ENCODE measurements at regions not wholly inside any gene's neighbourhood (a gene's known extent, or its start where the extent isn't known, plus 50 kb on each side); places are given as distances from the start of the nearest gene placed in this dataset.
"Not testable (repeated sequence)": the region's sequence is repeated elsewhere in the genome, so short reads cannot be mapped to it uniquely, and the experiment has no call there.

DNA sequence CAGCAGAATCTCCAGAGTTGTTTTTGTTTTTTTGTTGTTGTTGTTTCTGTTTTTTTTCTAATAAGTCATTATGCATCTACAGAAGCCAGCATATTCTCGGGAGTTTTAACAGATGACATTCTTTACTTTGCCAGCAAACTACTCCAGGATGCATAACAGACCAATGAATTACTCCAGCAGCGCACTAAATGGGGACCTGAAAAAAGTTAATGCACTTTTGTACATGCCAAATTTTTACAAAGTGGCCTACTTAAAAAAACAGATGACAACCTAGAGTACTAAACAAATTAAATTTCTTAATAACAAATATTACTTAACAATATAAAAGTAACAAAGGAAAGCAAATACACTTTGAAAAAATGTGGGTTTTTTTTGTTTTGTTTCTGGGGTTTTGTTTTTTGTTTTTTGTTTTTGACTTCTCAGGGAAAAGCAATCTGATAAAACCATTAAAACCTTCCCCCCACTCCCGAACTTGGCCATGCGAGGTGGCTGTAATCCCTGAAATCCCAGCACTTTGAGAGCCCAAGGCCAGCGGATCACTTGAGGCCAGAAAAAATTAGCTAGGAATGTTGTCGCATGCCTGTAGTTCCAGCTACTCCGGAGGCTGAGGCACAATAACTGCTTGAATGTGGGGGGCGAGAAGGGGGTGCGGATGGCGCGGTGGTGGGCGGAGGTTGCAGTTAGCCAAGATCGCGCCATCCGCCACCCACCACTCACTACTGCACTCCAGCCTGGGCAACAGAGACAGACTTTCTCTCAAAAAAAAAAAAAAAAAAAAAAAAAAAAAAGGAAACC is 352.4 kb downstream of the CETN3 start:
- DNase-seq (ENCODE audit: low spot score) = no peak

DNA sequence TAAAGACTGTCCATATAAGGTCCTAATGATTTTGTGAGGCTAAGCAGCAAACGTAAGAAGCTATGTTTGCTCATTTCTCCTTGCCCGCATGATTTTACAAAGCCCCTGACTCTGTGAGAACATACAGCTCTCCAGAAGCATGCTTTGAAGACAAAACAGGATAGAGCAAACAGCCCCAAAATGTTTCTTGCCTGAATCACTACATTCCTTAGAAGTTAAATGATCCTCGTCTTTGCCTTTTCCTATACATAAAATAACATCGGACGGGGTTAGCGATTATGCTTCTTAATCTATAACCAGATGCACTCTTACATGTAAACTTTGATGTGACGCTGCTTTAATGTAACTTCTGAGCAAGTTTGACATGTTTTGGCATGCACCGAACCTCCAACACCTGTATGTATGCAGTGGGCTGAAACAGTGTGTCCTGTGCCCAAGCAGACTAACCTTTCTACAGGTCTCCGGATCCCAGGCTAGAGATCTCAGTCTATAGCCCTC is 353.7 kb downstream of the CETN3 start:
- DNase-seq (ENCODE audit: low spot score) = no peak

GRCh38 chr5:90054612-90055011 is 354.9 kb downstream of the CETN3 start:
- DNase-seq (ENCODE audit: low spot score) = no peak

DNA sequence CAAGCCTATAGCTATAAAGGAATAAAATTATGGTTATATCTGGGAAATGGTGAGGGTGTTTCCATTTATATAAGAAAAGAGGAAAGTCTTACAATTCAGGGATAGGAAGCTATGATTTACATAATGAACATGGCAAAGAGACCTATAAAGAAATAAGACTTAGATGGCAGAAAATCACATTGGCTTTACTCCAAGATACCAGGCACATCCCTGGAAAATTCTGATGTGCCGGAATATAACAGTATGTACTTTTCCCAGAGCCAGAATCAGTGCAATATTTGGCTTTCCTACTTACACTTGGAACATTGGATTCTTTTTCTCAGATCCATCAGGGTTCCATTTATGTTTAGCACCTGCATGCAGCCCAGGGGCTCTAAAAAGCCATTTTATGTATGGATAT is 357.8 kb downstream of the CETN3 start:
- no peak for DNase-seq (ENCODE audit: low spot score)

DNA sequence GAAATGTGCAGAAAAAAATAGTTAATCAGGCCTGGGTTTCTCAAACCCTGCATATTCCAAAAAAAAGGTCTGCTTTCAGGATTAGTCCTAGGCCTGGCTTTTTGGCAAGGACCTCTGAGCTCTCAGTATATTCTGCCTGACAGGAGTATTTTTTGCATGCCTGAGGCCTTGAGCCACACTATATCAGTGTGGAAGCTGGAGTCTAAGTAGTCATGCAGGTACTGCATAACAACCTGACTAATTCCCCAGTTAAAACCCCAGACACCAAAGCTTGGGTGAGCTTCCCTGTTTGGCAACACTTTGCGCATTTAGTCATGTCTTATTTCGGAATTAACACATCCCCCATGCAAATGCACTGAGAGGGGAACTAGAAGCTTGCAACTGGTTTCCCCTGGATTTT is 359.5 kb downstream of the CETN3 start:
- DNase-seq (ENCODE audit: low spot score) = no peak

GRCh38 chr5:90047113-90047512 is 362.4 kb downstream of the CETN3 start:
- DNase-seq (ENCODE audit: low spot score) = no peak

DNA sequence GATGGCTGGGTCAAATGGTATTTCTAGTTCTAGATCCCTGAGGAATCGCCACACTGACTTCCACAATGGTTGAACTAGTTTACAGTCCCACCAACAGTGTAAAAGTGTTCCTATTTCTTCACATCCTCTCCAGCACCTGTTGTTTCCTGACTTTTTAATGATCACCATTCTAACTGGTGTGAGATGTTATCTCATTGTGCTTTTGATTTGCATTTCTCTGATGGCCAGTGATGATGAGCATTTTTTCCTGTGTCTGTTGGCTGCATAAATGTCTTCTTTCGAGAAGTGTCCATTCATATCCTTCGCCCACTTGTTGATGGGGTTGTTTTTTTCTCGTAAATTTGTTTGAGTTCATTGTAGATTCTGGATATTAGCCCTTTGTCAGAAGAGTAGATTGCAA is 369.5 kb downstream of the CETN3 start:
- not testable (repeated sequence) for DNase-seq (ENCODE audit: low spot score)

- no peak for DNase-seq (ENCODE audit: low spot score)
These were observed 371.9 kb downstream of the CETN3 start for GRCh38 chr5:90037646-90038045.

- no peak for DNase-seq (ENCODE audit: low spot score)
These were observed 386.9 kb downstream of the CETN3 start for GRCh38 chr5:90022711-90023053.

DNA sequence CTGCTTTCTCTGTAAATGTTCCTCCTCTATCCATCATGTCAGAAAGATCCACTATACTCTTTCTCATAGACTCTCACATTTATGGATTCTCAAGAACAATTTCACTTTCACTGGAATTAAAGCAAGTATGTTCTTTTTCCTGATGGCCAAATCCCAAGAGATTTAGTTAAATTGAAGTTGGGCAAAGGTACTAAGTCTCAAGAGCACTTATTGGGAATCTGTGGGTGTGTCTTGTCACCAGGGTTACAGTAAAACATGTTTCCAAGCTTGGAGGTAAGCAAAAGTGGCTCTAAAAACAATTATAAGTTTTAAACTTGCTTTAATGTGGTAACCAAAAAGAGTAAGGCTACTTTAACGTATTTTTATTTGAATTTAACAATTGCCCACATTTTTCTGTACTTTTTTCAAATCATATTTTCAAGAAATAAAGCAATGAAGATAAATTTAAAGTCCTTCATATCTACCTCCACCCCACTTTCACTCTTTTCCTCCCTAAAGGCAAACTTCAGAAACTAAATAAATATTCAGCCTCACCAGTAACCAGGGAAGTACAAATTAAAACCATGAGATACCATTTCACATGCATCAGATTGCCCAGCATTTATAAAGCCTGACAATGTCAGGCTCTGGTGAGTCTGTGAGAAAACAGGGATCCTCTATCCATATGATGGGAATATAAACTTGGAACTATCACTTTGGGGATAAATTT is 387.4 kb downstream of the CETN3 start:
- no peak for DNase-seq (ENCODE audit: low spot score)

GRCh38 chr5:90020575-90021538 is 388.7 kb downstream of the CETN3 start:
- no peak for DNase-seq (ENCODE audit: low spot score)

GRCh38 chr5:90017239-90017638 is 392.3 kb downstream of the CETN3 start:
- DNase-seq (ENCODE audit: low spot score) = no peak

- no peak for DNase-seq (ENCODE audit: low spot score)
These were observed 394.0 kb downstream of the CETN3 start for GRCh38 chr5:90015584-90016018.

- DNase-seq (ENCODE audit: low spot score) = no peak
These were observed 395.1 kb downstream of the CETN3 start for GRCh38 chr5:90014420-90014819.

DNA sequence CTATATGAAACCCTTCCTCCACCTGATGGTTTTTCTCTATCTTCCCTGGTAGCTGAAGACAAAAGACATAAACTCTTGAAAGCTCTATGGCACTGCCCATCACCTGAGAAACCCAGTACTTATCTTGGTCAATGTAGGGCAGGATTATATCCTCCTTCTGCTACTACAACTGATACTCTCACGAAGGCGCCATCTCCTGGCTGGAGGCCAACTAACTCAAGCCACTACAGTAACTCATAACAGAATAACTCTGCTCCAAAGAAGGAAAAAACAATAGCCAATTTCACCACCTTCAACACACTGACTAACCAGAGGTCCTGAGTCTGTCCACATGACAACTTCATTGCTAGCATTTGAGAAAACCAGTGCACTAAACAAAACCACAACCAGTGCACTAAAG is 409.2 kb downstream of the CETN3 start:
- DNase-seq (ENCODE audit: low spot score) = no peak

DNA sequence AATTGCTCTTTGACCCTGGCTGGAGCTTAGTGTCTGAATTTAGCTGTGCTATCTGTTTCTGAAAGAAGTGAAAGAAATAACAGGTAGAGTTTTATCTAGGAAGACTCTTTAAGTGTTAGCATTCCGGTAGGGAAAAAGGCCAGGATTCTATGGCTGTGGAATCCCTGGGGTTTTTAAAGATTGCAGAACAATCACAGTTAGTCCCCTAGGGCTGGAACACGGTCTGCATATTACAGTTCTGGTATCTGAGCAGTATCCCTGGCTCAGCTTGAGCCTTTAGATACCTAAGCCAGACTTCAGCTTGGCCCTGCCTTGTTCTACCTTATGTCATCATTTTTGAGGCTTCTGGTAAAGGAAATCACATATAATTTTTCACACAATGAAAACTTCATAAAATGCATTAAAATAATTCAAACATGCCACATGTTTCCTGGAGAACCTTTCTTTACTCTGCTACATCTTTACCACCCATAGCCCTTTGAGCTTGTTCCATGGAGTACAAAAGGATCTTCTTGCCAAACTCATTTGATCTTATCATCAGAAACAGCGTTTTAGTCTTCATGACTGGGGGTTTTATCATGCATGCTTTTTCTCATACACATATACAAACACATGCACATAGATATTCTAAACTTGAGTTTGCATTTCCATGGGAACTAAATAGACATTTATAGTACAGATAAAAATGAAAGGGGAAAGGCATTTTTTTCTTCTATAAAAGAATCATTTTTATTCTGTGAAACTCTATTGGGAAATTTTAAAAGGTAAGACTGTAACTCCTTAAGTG is 410.8 kb downstream of the CETN3 start:
- no peak for DNase-seq (ENCODE audit: low spot score)

- no peak for DNase-seq (ENCODE audit: low spot score)
These were observed 412.7 kb downstream of the CETN3 start for GRCh38 chr5:89996890-89997289.

- DNase-seq (ENCODE audit: low spot score) = no peak
These were observed 413.2 kb downstream of the CETN3 start for GRCh38 chr5:89996335-89996734.

- DNase-seq (ENCODE audit: low spot score) = no peak
These were observed 415.3 kb downstream of the CETN3 start for GRCh38 chr5:89994266-89994665.

DNA sequence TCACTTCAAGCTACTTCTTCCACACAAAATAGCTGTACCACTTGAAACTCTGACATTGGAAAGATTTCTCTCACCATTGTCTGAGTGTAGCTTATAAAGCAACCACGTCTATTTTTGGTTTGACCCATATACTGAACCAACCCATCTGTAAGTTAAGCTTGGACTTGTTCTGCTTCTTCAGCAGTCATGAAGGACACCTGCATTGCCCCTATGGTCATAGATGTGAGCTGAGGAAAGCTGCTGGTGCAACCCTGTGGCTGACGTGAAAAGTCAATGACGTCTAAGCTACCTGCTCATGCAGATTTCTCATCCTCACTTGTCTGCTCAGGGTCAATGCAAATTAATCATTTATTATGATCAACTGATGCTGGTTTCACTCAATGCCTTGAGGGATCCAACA is 417.4 kb downstream of the CETN3 start:
- no peak for DNase-seq (ENCODE audit: low spot score)

GRCh38 chr5:89991592-89991991 is 418.0 kb downstream of the CETN3 start:
- DNase-seq (ENCODE audit: low spot score) = no peak

DNA sequence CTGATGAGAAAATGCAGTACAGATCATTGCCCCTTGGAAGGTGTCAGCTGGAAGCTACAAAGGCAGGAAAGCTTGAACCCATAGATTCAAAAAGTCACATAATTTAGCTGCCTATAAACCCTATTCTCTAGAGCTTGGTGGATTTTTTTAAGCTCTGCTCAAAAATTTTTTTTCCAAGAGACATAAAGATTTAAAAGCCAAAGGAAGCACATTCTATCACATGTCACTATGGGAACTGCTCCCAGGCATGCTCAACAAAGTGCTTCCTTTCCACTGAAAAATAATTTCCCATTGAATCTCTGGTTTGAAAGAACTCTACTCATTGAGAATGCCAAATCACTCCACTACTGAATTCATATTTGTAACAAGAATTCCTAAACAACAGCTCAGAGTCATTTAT is 419.8 kb downstream of the CETN3 start:
- no peak for DNase-seq (ENCODE audit: low spot score)
